Progenitor cell of endocrine pancreas (in vitro differentiated cells): ENCODE measurements at regions not wholly inside any gene's neighbourhood (a gene's known extent, or its start where the extent isn't known, plus 50 kb on each side); places are given as distances from the start of the nearest gene placed in this dataset.

Source experiments
- DNase-seq: peaks from one replicate; pipeline ENCODE4 v3.0.0; 2021; ENCODE audit warnings: low spot score; ENCODE audit not compliant: unreplicated experiment
- H3K27ac Mint-ChIP-seq: 2 replicates; pipeline ENCODE4 v1.8.0; 2021; ENCODE audit warnings: mild to moderate bottlenecking, moderate library complexity, mixed read lengths
- H3K27me3 Mint-ChIP-seq: 2 replicates; pipeline ENCODE4 v1.8.0; 2021; ENCODE audit warnings: mixed read lengths
- H3K36me3 Mint-ChIP-seq: 2 replicates; pipeline ENCODE4 v1.8.0; 2022; ENCODE audit warnings: mixed read lengths; ENCODE audit not compliant: insufficient read depth
- H3K4me1 Mint-ChIP-seq: 2 replicates; pipeline ENCODE4 v1.8.0; 2021; ENCODE audit warnings: low read depth, mixed read lengths
- H3K4me3 Mint-ChIP-seq: 2 replicates; pipeline ENCODE4 v1.8.0; 2021; ENCODE audit warnings: low read depth, mild to moderate bottlenecking, moderate library complexity, mixed read lengths
- H3K9me3 Mint-ChIP-seq: 2 replicates; pipeline ENCODE4 v1.8.0; 2021; ENCODE audit warnings: low read depth, mixed read lengths
- CTCF ChIP-seq: fragments of 200-600 bp; sonication (generic); IDR thresholded peaks from one replicate; pipeline ENCODE4 v1.5.0; 2021; ENCODE audit warnings: antibody characterized with exemption, mild to moderate bottlenecking; ENCODE audit not compliant: unreplicated experiment

- Mint-ChIP-seq H3K4me1 (peaks cover 10% of the 10 kb centered on the region), H3K27me3 (no peaks in the 10 kb centered on the region), H3K9me3 (peaks cover 4% of the 10 kb centered on the region), H3K27ac (no peak overlapping the region), H3K36me3 (no peaks in the 10 kb centered on the region), H3K4me3 (no peak overlapping the region)
- TF ChIP-seq CTCF: no peak
- no peak for DNase-seq
Observed at GRCh38 chr16:64162613-64163375, 959.1 kb downstream of the CDH11 start.

GRCh38 chr16:64159976-64160375 lies 961.9 kb downstream of the CDH11 start:
- Mint-ChIP-seq H3K4me3 (no peak overlapping the region), H3K9me3 (peaks cover 4% of the 10 kb centered on the region), H3K27me3 (peaks cover 3% of the 10 kb centered on the region), H3K4me1 (peaks cover 8% of the 10 kb centered on the region), H3K36me3 (no peaks in the 10 kb centered on the region), H3K27ac (no peak overlapping the region)
- TF ChIP-seq CTCF: no peak
- DNase-seq: no peak

- Mint-ChIP-seq H3K9me3 (peaks cover 4% of the 10 kb centered on the region), H3K27me3 (peaks cover 3% of the 10 kb centered on the region), H3K36me3 (no peaks in the 10 kb centered on the region), H3K27ac (no peak overlapping the region), H3K4me1 (peaks cover 8% of the 10 kb centered on the region), H3K4me3 (no peak overlapping the region)
- no peak for DNase-seq
- TF ChIP-seq CTCF: no peak
Observed at GRCh38 chr16:64158941-64159588, 962.8 kb downstream of the CDH11 start.

GRCh38 chr16:64153718-64154117 lies 968.1 kb downstream of the CDH11 start:
- DNase-seq: no peak
- no peak for TF ChIP-seq CTCF
- Mint-ChIP-seq H3K27ac (no peak overlapping the region), H3K4me1 (peaks cover 7% of the 10 kb centered on the region), H3K36me3 (no peaks in the 10 kb centered on the region), H3K4me3 (no peak overlapping the region), H3K27me3 (peaks cover 6% of the 10 kb centered on the region), H3K9me3 (peaks cover 3% of the 10 kb centered on the region)

- H3K4me3 Mint-ChIP-seq: no peak overlapping the region
- H3K4me1 Mint-ChIP-seq: peaks cover 4% of the 10 kb centered on the region
Observed at GRCh38 chr16:64151990-64152767, 969.7 kb downstream of the CDH11 start.

More at GRCh38 chr16:64151990-64152767, 969.7 kb downstream of the CDH11 start:
- no peak for TF ChIP-seq CTCF
- no peak for DNase-seq
- H3K9me3 Mint-ChIP-seq: peaks cover 3% of the 10 kb centered on the region
- H3K27me3 Mint-ChIP-seq: peaks cover 6% of the 10 kb centered on the region
- no peaks in the 10 kb centered on the region for H3K36me3 Mint-ChIP-seq
- no peak overlapping the region for H3K27ac Mint-ChIP-seq
